SK-N-SH (cell line): ENCODE measurements at regions not wholly inside any gene's neighbourhood (a gene's known extent, or its start where the extent isn't known, plus 50 kb on each side); places are given as distances from the start of the nearest gene placed in this dataset.

Experiments used
- CTCF ChIA-PET: fragments of 300-600, 350-600 bp; formaldehyde crosslinking; extraction: SDS; loops from one replicate; lab custom pipeline; 2021; lab: Yijun Ruan, JAX
- POLR2A ChIA-PET: fragments of 350-600 bp; sonication (Branson Sonifier 250); formaldehyde crosslinking; extraction: SDS; loops from one replicate; lab custom pipeline; 2020; ENCODE audit warnings: antibody characterized with exemption, inconsistent platforms; lab: Yijun Ruan, JAX
- DNase-seq: peaks from one replicate; pipeline ENCODE4 v3.0.0; 2012
- H2AFZ ChIP-seq: fragments of 200-600 bp; sonication (generic); 2 replicates; pipeline ENCODE4 v1.8.1; 2016; ENCODE audit warnings: antibody characterized with exemption, mild to moderate bottlenecking, low read depth
- H3F3A ChIP-seq: fragments of 200-600 bp; sonication (generic); replicated peaks from 2 replicates; pipeline ENCODE3; 2016; ENCODE audit warnings: antibody characterized with exemption, mild to moderate bottlenecking; ENCODE audit not compliant: insufficient read depth
- H3K27ac ChIP-seq, 2 experiments: fragments of 200-500 bp in 1 of 2; fragments of 200-600 bp in 1 of 2; sonication (Bioruptor generic) in 1 of 2; sonication (generic), shearing (Covaris generic) in 1 of 2; 2 replicates each; pipeline versions ENCODE4 v1.5.1 to v1.6.1; 2014 to 2016; ENCODE audit warnings: low read depth in 2 of 2, inconsistent platforms in 1 of 2, low read length in 1 of 2, mild to moderate bottlenecking in 1 of 2, mixed read lengths in 1 of 2
- H3K27me3 ChIP-seq: fragments of 200-600 bp; sonication (generic), shearing (Covaris generic); 2 replicates; pipeline ENCODE4 v1.6.1; 2016; ENCODE audit warnings: mixed run types; ENCODE audit not compliant: insufficient read depth
- H3K36me3 ChIP-seq, 2 experiments: fragments of 200-500 bp in 1 of 2; fragments of 200-600 bp in 1 of 2; sonication (Bioruptor generic) in 1 of 2; sonication (generic) in 1 of 2; replicated peaks in 1 of 2; 2 replicates each; pipeline versions ENCODE3 to v1.5.1; 2014 to 2016; ENCODE audit warnings: low read length in 1 of 2, mild to moderate bottlenecking in 1 of 2; ENCODE audit not compliant: insufficient read depth in 2 of 2, control insufficient read depth in 1 of 2
- H3K4me1 ChIP-seq, 2 experiments: fragments of 200-500 bp in 1 of 2; fragments of 200-600 bp in 1 of 2; sonication (Bioruptor generic) in 1 of 2; sonication (generic), shearing (Covaris generic) in 1 of 2; 2 replicates each; pipeline versions ENCODE4 v1.5.1 to v1.6.1; 2014 to 2016; ENCODE audit warnings: low read depth in 1 of 2, low read length in 1 of 2, mixed run types in 1 of 2; ENCODE audit not compliant: insufficient read depth in 2 of 2, control insufficient read depth in 1 of 2
- H3K4me2 ChIP-seq: fragments of 200-600 bp; sonication (generic), shearing (Covaris generic); 2 replicates; pipeline ENCODE4 v1.6.1; 2017; ENCODE audit warnings: mixed run types
- H3K4me3 ChIP-seq, 2 experiments: fragments of 200-500 bp in 1 of 2; fragments of 200-600 bp in 1 of 2; sonication (Bioruptor generic) in 1 of 2; sonication (generic), shearing (Covaris generic) in 1 of 2; 2 replicates each; pipeline versions ENCODE4 v1.5.1 to v1.8.1; 2014 to 2016; ENCODE audit warnings: low read depth in 2 of 2, inconsistent platforms in 1 of 2, low read length in 1 of 2, mild to moderate bottlenecking in 1 of 2, mixed read lengths in 1 of 2, moderate library complexity in 1 of 2
- H3K79me2 ChIP-seq: fragments of 200-600 bp; sonication (generic); 2 replicates; pipeline ENCODE4 v1.8.1; 2017; ENCODE audit warnings: mild to moderate bottlenecking; ENCODE audit not compliant: insufficient read depth
- H3K9ac ChIP-seq: fragments of 200-600 bp; sonication (generic); 2 replicates; pipeline ENCODE4 v1.6.1; 2017; ENCODE audit warnings: mixed run types
- H3K9me2 ChIP-seq: fragments of 200-600 bp; sonication (generic); 2 replicates; pipeline ENCODE4 v1.6.1; 2017; ENCODE audit warnings: mixed run types
- H3K9me3 ChIP-seq: fragments of 200-600 bp; sonication (generic); 2 replicates; pipeline ENCODE4 v1.6.1; 2017; ENCODE audit warnings: mixed run types, mild to moderate bottlenecking, moderate library complexity
- H4K20me1 ChIP-seq: fragments of 200-600 bp; sonication (generic); 2 replicates; pipeline ENCODE4 v1.6.1; 2017; ENCODE audit warnings: mild to moderate bottlenecking, mixed run types; ENCODE audit not compliant: insufficient read depth
- ELF1 ChIP-seq: IDR thresholded peaks from 2 replicates; pipeline ENCODE4 v1.4.0; 2012
- FOXJ3 ChIP-seq: sonication (generic); formaldehyde crosslinking; IDR thresholded peaks from 2 replicates; pipeline ENCODE4 v1.5.1; 2020; ENCODE audit warnings: mild to moderate bottlenecking, missing genetic modification reagents
- GATA2 ChIP-seq: sonication (generic); formaldehyde crosslinking; IDR thresholded peaks from 2 replicates; pipeline ENCODE4 v1.5.0; 2020; ENCODE audit warnings: mild to moderate bottlenecking, missing genetic modification reagents
- JUND ChIP-seq: IDR thresholded peaks from 2 replicates; pipeline ENCODE4 v1.4.0; 2012
- NRF1 ChIP-seq: IDR thresholded peaks from 2 replicates; pipeline ENCODE4 v1.6.1; 2012; ENCODE audit warnings: low read depth, mild to moderate bottlenecking, low read length
- POLR2AphosphoS5 ChIP-seq: IDR thresholded peaks from 2 replicates; pipeline ENCODE4 v1.6.1; 2012; ENCODE audit warnings: low read depth, low read length
- RAD21 ChIP-seq: IDR thresholded peaks from 2 replicates; pipeline ENCODE4 v1.6.1; 2012; ENCODE audit warnings: mild to moderate bottlenecking, low read length
- SIN3A ChIP-seq: IDR thresholded peaks from 2 replicates; pipeline ENCODE4 v1.6.1; 2012; ENCODE audit warnings: low read depth, mild to moderate bottlenecking, low read length, moderate library complexity, borderline replicate concordance
- SMC3 ChIP-seq: IDR thresholded peaks from 2 replicates; pipeline ENCODE4 v1.6.1; 2012; ENCODE audit warnings: low read depth, low read length, improper control_type of control experiment
- TEAD4 ChIP-seq: IDR thresholded peaks from 2 replicates; pipeline ENCODE4 v1.4.0; 2012; ENCODE audit warnings: mild to moderate bottlenecking, borderline replicate concordance; ENCODE audit not compliant: insufficient read depth
- YY1 ChIP-seq: IDR thresholded peaks from 2 replicates; pipeline ENCODE4 v1.4.0; 2012; ENCODE audit warnings: low read depth, mild to moderate bottlenecking
- WGBS: methylation state at CpG from one replicate; pipeline ENCODE4 v1.1.6; 2017; ENCODE audit warnings: low lambda C conversion rate; 5-methylcytosine and 5-hydroxymethylcytosine counted together
- TF ChIP-seq, protein P1 (sequence below): IDR thresholded peaks from 2 replicates; pipeline ENCODE4 v1.4.0; 2012; ENCODE audit warnings: low read depth
- TF ChIP-seq, protein P2 (sequence below): IDR thresholded peaks from 2 replicates; pipeline ENCODE4 v1.4.0; 2012; ENCODE audit warnings: low read depth, borderline replicate concordance

- no peaks in the 10 kb centered on the region for H3K79me2 ChIP-seq
- H3K27ac ChIP-seq: no peak overlapping the region
- no peaks in the 10 kb centered on the region for H3K36me3 ChIP-seq
- no peak overlapping the region for H3K9ac ChIP-seq
- no peaks in the 10 kb centered on the region for H3K9me2 ChIP-seq
- no peaks in the 10 kb centered on the region for H3F3A ChIP-seq
- DNase-seq: no peak
- no peaks in the 10 kb centered on the region for H3K27me3 ChIP-seq
- TF ChIP-seq RAD21: no peak
- no peak for TF ChIP-seq NRF1
- no peak for TF ChIP-seq GATA2 (CRISPR knock-in tag)
- TF ChIP-seq TEAD4: no peak
- no peak for TF ChIP-seq JUND
- no peak for TF ChIP-seq YY1
- TF ChIP-seq, protein P1, sequence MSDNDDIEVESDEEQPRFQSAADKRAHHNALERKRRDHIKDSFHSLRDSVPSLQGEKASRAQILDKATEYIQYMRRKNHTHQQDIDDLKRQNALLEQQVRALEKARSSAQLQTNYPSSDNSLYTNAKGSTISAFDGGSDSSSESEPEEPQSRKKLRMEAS: no peak
- no peak overlapping the region for H2AFZ ChIP-seq
- H3K9me3 ChIP-seq: no peaks in the 10 kb centered on the region
- H4K20me1 ChIP-seq: no peaks in the 10 kb centered on the region
- no peaks in the 10 kb centered on the region for H3K4me1 ChIP-seq
- POLR2A ChIA-PET: no interaction called here
- H3K4me3 ChIP-seq: no peak overlapping the region
- no peak overlapping the region for H3K4me2 ChIP-seq
- 79% methylated on average over 2 of the region's 2 CpGs for WGBS
- CTCF ChIA-PET: interaction anchor here (0.9 to 1.4 kb wide), 2 partner anchors 9 to 29 kb away, joined by 3 read pairs; no protein-coding TSS in a partner anchor
Measured at GRCh38 chr2:8177566-8177965, 504.3 kb upstream of the ID2 start.

DNA sequence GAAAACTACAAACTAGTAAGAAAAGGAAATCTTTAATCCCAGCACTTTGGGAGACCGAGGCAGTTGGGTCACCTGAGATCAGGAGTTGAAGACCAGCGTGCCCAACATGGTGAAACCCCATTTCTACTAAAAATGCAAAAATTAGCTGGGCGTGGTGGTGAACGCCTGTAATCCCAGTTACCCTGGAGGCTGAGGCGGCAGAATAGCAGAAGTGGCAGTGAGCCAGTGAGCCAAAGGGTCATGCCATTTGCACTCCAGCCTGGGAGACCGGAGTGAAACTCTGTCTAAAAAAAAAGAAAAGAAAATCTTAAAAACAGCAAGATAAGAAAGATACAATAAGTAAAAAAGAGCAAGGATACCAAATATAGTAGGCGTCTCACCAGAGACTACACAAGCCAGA is 502.9 kb upstream of the ID2 start:
- H3K4me2 ChIP-seq: no peak overlapping the region
- H3K4me1 ChIP-seq: no peaks in the 10 kb centered on the region
- DNase-seq: no peak
- TF ChIP-seq SIN3A: no peak
- no peak for TF ChIP-seq SMC3
- no peak for TF ChIP-seq POLR2AphosphoS5
- TF ChIP-seq, protein P2, sequence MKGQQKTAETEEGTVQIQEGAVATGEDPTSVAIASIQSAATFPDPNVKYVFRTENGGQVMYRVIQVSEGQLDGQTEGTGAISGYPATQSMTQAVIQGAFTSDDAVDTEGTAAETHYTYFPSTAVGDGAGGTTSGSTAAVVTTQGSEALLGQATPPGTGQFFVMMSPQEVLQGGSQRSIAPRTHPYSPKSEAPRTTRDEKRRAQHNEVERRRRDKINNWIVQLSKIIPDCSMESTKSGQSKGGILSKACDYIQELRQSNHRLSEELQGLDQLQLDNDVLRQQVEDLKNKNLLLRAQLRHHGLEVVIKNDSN: no peak
- no peak for TF ChIP-seq JUND
- TF ChIP-seq ELF1: no peak
- no peak for TF ChIP-seq GATA2 (CRISPR knock-in tag)
- TF ChIP-seq FOXJ3 (CRISPR knock-in tag): no peak
- TF ChIP-seq, protein P1: no peak
- no peaks in the 10 kb centered on the region for H3K27me3 ChIP-seq
- H3F3A ChIP-seq: no peaks in the 10 kb centered on the region
- CTCF ChIA-PET: interaction anchor here (1.9 kb wide), 1 partner anchor 17 kb away, joined by 4 read pairs; no protein-coding TSS in a partner anchor
- no peak overlapping the region for H3K9ac ChIP-seq
- no peak overlapping the region for H3K4me3 ChIP-seq
- POLR2A ChIA-PET: no interaction called here
- no peaks in the 10 kb centered on the region for H3K9me2 ChIP-seq
- no peaks in the 10 kb centered on the region for H3K36me3 ChIP-seq
- no peaks in the 10 kb centered on the region for H3K9me3 ChIP-seq
- WGBS: 84% methylated on average over 7 of the region's 7 CpGs
- no peaks in the 10 kb centered on the region for H4K20me1 ChIP-seq
- no peak overlapping the region for H3K27ac ChIP-seq
- no peaks in the 10 kb centered on the region for H3K79me2 ChIP-seq
- H2AFZ ChIP-seq: no peak overlapping the region
